Pancreas (tissue), 10 donors: ENCODE measurements at regions not wholly inside any gene's neighbourhood (a gene's known extent, or its start where the extent isn't known, plus 50 kb on each side); places are given as distances from the start of the nearest gene placed in this dataset.
"Not testable (repeated sequence)": the region's sequence is repeated elsewhere in the genome, so short reads cannot be mapped to it uniquely, and the experiment has no call there.

ENCODE experiments used
- ATAC-seq, 4 donors: fragments of 200-7000 bp; cut with Tn5 transposase; one replicate each; pipeline versions ENCODE4 v1.8.0 to v1.9.1; 2020; ENCODE audit warnings: mild to moderate bottlenecking in 4 of 4, moderate library complexity in 4 of 4
- DNase-seq, 6 donors: peaks; one replicate each; pipeline ENCODE4 v3.0.0-alpha.2; 2020
- FAIRE-seq: peaks from 2 replicates; lab custom pipeline; 2012; peaks lifted over from hg19 to GRCh38; lab: Jason Lieb, UNC
- H3K27ac ChIP-seq, 4 donors: fragments of 200-600 bp; sonication (generic); 1 replicate in 3 of 4; 2 replicates in 1 of 4; pipeline versions ENCODE4 v1.5.0 to v1.8.0; 2020
- H3K27me3 ChIP-seq, 4 donors: fragments of 200-600 bp; one replicate each; pipeline ENCODE4 v1.8.0; 2021
- H3K36me3 ChIP-seq, 3 donors: fragments of 200-600 bp; sonication (generic) in 1 of 3; one replicate each; pipeline versions ENCODE4 v1.5.0 to v1.8.0; 2020 to 2021
- H3K4me1 ChIP-seq, 3 donors: fragments of 200-600 bp; one replicate each; pipeline ENCODE4 v1.8.0; 2021
- H3K4me3 ChIP-seq, 4 donors: fragments of 200-600 bp; sonication (generic) in 2 of 4; one replicate each; pipeline versions ENCODE4 v1.5.0 to v1.8.0; 2020 to 2021
- H3K9me3 ChIP-seq, 4 donors: fragments of 200-600 bp; one replicate each; pipeline ENCODE4 v1.8.0; 2021
- WGBS, 2 donors: extraction: QIAGEN DNeasy Blood & Tissue Kit; methylation state at CpG; one replicate each; pipeline ENCODE4 v1.1.7; 2013; 5-methylcytosine and 5-hydroxymethylcytosine counted together
- intact Hi-C, 3 donors: fragments of 100-400 bp; cut with DNase I; formaldehyde crosslinking; loops; one replicate each; pipeline versions ENCODE4 v1.11.1 to v1.14.2; 2022
- TF ChIP-seq, protein P1 (sequence below), 4 donors: fragments of 200-600 bp; sonication (generic) in 3 of 4; IDR thresholded peaks; one replicate each; pipeline versions ENCODE4 v1.5.0 to v1.8.0; 2021; ENCODE audit warnings: antibody characterized with exemption in 4 of 4
- donor health status: healthy with polysubstance abuse.
- donor health status: DM: no; HTN: no; CAD: no; lungs with moderate emphysema.
- donor health status: DM: no; HTN: no; CAD: no.
- donor health status: control.
- donor health status: control.
- donor health status: Bipolar disorder and iron deficiency.
- donor health status: DM: yes; HTN: yes; CAD: no.
- donor health status: DM: no; HTN: no; CAD: no.
- donor health status: DM: no; HTN: no; CAD: no.
- donor health status: DM: yes; HTN: yes; CAD: no.

DNA sequence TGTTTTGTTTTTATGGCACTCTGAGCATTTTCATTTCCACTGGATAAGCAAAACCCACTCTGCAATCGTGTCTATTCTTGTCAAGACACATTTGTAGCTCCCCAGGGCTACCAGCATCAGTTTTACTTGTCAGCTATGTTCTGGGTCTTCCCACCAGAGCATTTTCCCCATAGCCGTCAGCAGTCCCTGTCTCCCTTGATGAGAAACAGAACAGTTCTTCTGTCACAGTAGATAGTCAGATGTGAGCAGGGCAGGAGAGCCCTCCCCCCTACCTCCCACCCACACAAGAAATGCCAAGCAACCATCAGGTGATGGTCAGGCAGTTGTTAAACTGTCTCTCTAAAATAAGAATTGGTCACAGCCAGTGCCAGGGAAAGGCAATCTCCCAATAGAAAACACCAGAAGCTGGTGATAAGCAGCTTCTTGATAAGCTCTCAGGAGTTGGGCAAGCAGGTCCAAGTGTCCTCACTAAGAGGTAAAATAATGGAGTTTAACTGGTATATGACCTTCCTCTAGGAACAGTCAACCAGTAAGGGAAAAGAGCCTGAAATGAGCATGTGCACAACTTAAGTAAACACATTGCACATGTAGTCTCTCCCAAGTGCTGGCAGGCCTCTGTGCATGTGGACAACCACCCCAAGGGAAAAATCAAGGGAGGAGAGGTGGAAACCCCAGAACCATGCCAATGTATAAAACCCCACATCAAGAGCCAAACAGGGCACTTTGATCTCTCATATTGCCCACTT, 208.2 kb downstream of the S1PR1 start:
- no peaks in the 10 kb centered on the region for H3K9me3 ChIP-seq
- FAIRE-seq (no peak), DNase-seq (no peak), ATAC-seq (peak in 2 of 4 donors; percentile 70 to 75)
- no peak overlapping the region for H3K4me3 ChIP-seq
- H3K4me1 ChIP-seq: no peaks in the 10 kb centered on the region
- 40 to 57% methylated on average over 2 of the region's 2 CpGs for WGBS, 2 donors
- intact Hi-C loops: no loop called here
- TF ChIP-seq, protein P1, sequence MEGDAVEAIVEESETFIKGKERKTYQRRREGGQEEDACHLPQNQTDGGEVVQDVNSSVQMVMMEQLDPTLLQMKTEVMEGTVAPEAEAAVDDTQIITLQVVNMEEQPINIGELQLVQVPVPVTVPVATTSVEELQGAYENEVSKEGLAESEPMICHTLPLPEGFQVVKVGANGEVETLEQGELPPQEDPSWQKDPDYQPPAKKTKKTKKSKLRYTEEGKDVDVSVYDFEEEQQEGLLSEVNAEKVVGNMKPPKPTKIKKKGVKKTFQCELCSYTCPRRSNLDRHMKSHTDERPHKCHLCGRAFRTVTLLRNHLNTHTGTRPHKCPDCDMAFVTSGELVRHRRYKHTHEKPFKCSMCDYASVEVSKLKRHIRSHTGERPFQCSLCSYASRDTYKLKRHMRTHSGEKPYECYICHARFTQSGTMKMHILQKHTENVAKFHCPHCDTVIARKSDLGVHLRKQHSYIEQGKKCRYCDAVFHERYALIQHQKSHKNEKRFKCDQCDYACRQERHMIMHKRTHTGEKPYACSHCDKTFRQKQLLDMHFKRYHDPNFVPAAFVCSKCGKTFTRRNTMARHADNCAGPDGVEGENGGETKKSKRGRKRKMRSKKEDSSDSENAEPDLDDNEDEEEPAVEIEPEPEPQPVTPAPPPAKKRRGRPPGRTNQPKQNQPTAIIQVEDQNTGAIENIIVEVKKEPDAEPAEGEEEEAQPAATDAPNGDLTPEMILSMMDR (IDR thresholded peaks at IDR 0.05): no peak
- H3K27me3 ChIP-seq: no peaks in the 10 kb centered on the region
- H3K27ac ChIP-seq: no peak overlapping the region
- H3K36me3 ChIP-seq: no peaks in the 10 kb centered on the region

DNA sequence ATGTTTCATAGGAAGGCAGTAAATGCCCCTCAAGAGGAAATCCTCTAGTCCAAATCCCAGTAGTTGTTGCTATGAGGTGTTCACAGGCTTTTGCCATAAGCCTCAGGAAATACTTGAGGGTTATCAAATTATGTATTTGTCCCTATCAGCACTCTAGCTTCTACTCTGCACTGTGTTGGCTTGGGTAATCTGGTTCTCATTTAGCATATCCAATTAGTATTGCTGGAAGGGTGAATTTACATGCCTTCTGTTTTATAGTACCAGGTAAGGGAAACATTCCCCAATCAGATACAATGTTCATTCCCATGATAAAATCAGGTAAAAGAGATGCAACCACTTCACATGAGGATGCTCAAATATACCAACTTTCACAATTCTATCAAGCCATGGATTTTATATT, 211.2 kb downstream of the S1PR1 start:
- no peak overlapping the region for H3K4me3 ChIP-seq
- FAIRE-seq: no peak
- H3K27me3 ChIP-seq: no peaks in the 10 kb centered on the region
- no peaks in the 10 kb centered on the region for H3K36me3 ChIP-seq
- intact Hi-C loops: no loop called here
- ATAC-seq: no peak
- TF ChIP-seq, protein P1 (IDR thresholded peaks at IDR 0.05): no peak
- no peak for DNase-seq
- no peak overlapping the region for H3K27ac ChIP-seq
- H3K4me1 ChIP-seq: no peaks in the 10 kb centered on the region
- no peaks in the 10 kb centered on the region for H3K9me3 ChIP-seq

DNA sequence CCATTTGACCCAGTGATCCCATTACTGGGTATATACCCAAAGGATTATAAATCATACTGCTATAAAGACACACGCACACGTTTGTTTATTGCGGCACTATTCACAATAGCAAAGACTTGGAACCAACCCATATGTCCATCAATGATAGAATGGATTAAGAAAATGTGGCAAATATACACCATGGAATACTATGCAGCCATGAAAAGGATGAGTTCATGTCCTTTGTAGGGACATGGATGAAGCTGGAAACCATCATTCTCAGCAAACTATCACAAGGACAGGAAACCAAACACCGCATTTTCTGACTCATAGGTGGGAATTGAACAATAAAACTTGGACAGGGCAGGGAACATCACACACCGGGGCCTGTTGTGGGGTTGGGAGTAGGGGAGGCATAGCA, 213.9 kb downstream of the S1PR1 start:
- H3K27me3 ChIP-seq, FAIRE-seq, ATAC-seq, intact Hi-C loops, H3K4me1 ChIP-seq, H3K27ac ChIP-seq, H3K4me3 ChIP-seq, H3K9me3 ChIP-seq, DNase-seq, H3K36me3 ChIP-seq: not testable (repeated sequence)
- 80 to 94% methylated on average over 5 of the region's 5 CpGs for WGBS, 2 donors

DNA sequence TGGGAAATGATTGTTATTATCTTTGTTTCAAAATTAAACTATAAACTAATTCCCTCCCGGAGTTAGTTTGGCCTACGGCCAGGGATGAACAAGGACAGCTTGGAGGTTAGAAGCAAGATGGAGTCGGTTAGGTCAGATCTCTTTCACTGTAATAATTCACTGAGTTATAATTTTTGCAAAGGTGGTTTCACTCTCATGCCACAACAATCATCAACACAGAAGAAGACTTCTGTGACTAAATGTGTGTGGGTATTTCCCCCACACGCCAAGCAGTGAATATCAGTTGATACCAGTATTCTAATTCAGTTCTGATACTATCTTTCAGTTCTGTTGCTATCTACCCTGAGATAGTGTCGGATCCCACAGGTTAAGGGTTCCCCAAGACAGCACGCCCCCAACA, 215.1 kb downstream of the S1PR1 start:
- no peaks in the 10 kb centered on the region for H3K4me1 ChIP-seq
- FAIRE-seq (no peak), DNase-seq (no peak), ATAC-seq (no peak)
- H3K36me3 ChIP-seq: no peaks in the 10 kb centered on the region
- intact Hi-C loops: no loop called here
- no peak overlapping the region for H3K27ac ChIP-seq
- TF ChIP-seq, protein P1 (IDR thresholded peaks at IDR 0.05): no peak
- no peak overlapping the region for H3K4me3 ChIP-seq
- no peaks in the 10 kb centered on the region for H3K9me3 ChIP-seq
- WGBS, 2 donors: 65 to 76% methylated on average over 6 of the region's 6 CpGs
- no peaks in the 10 kb centered on the region for H3K27me3 ChIP-seq

DNA sequence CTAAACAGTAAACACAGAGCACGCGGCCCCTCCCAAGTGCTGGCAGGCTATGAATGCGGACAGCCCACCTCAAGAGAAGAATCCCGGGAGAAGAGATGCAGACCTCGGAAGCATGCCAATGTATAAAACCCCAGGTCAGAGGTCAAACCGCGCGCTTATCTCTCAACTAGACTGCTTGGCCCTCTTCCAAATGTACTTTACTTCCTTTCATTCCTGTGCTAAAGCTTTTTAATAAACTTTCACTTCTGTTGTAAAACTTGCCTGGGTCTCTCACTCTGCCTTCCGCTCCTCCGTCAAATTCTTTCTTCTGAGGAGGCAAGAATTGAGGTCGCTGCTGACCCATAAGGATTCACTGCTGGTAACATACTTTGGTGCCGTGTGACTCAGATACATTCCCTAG, 216.0 kb downstream of the S1PR1 start:
- H3K27ac ChIP-seq: no peak overlapping the region
- H3K4me1 ChIP-seq: no peaks in the 10 kb centered on the region
- WGBS, 2 donors: 59 to 68% methylated on average over 12 of the region's 12 CpGs
- TF ChIP-seq, protein P1 (IDR thresholded peaks at IDR 0.05): no peak
- ATAC-seq: no peak
- no peak for FAIRE-seq
- H3K4me3 ChIP-seq: no peak overlapping the region
- no peaks in the 10 kb centered on the region for H3K27me3 ChIP-seq
- intact Hi-C loops: no loop called here
- DNase-seq: no peak
- H3K9me3 ChIP-seq: no peaks in the 10 kb centered on the region
- no peaks in the 10 kb centered on the region for H3K36me3 ChIP-seq
